HG02852 (cell line): ENCODE measurements at regions not wholly inside any gene's neighbourhood (a gene's known extent, or its start where the extent isn't known, plus 50 kb on each side); places are given as distances from the start of the nearest gene placed in this dataset.

Experiments
- ATAC-seq: cut with Tn5 transposase; IDR thresholded peaks from one replicate; pipeline ENCODE4 v1.9.1; 2021; ENCODE audit warnings: mild to moderate bottlenecking, moderate library complexity; ENCODE audit not compliant: unreplicated experiment

- ATAC-seq: no peak
Measured at GRCh38 chr3:55183201-55183600, 255.3 kb upstream of the LRTM1 start.

GRCh38 chr3:55180936-55181535, 253.2 kb upstream of the LRTM1 start:
- ATAC-seq: no peak

- no peak for ATAC-seq
Measured at GRCh38 chr3:55180161-55180560, 252.3 kb upstream of the LRTM1 start.

- ATAC-seq: no peak
Measured at GRCh38 chr3:55178336-55178735, 250.5 kb upstream of the LRTM1 start.

GRCh38 chr3:55177749-55178148, 249.9 kb upstream of the LRTM1 start:
- no peak for ATAC-seq

- no peak for ATAC-seq
Measured at GRCh38 chr3:55175423-55175822, 247.6 kb upstream of the LRTM1 start.

GRCh38 chr3:55174747-55175146, 246.9 kb upstream of the LRTM1 start:
- ATAC-seq: no peak

GRCh38 chr3:55173504-55173903, 245.6 kb upstream of the LRTM1 start:
- no peak for ATAC-seq

GRCh38 chr3:55172913-55173312, 245.1 kb upstream of the LRTM1 start:
- ATAC-seq: no peak

- ATAC-seq: no peak
Measured at GRCh38 chr3:55170444-55170843, 242.6 kb upstream of the LRTM1 start.

GRCh38 chr3:55169608-55170072, 241.8 kb upstream of the LRTM1 start:
- no peak for ATAC-seq

- no peak for ATAC-seq
Measured at GRCh38 chr3:55169161-55169560, 241.3 kb upstream of the LRTM1 start.

GRCh38 chr3:55167586-55168317, 239.9 kb upstream of the LRTM1 start:
- ATAC-seq: no peak

- ATAC-seq: no peak
Measured at GRCh38 chr3:55166576-55167555, 239.0 kb upstream of the LRTM1 start.

- ATAC-seq: no peak
Measured at GRCh38 chr3:55165704-55166405, 238.0 kb upstream of the LRTM1 start.

- no peak for ATAC-seq
Measured at GRCh38 chr3:55165278-55165677, 237.4 kb upstream of the LRTM1 start.

GRCh38 chr3:55164876-55165275, 237.0 kb upstream of the LRTM1 start:
- ATAC-seq: no peak

- ATAC-seq: no peak
Measured at GRCh38 chr3:55164191-55164590, 236.3 kb upstream of the LRTM1 start.

- ATAC-seq: no peak
Measured at GRCh38 chr3:55163421-55163820, 235.6 kb upstream of the LRTM1 start.

GRCh38 chr3:55162031-55162795, 234.4 kb upstream of the LRTM1 start:
- ATAC-seq: peak; percentile 38
